Endothelial cell of umbilical vein (primary cell): ENCODE measurements at regions not wholly inside any gene's neighbourhood (a gene's known extent, or its start where the extent isn't known, plus 50 kb on each side); places are given as distances from the start of the nearest gene placed in this dataset. TPM values are rescaled to one million over a fixed set of nuclear protein-coding genes. Genes with fewer than 3 reads are reported as not detected.
"Not testable (repeated sequence)": the region's sequence is repeated elsewhere in the genome, so short reads cannot be mapped to it uniquely, and the experiment has no call there.

ENCODE experiments used
- BruUV-seq: library from RNA; stranded (reverse); fragments of 400-500 nt; replicated peaks from 2 replicates; lab custom pipeline; 2021; lab: Mats Ljungman, UMichigan
- CTCF ChIA-PET: fragments of 300-600, 350-600 bp; sonication (Branson Sonifier 250); formaldehyde crosslinking; loops from one replicate; lab custom pipeline; 2021; ENCODE audit warnings: antibody characterized with exemption, inconsistent platforms; lab: Charles Lee
- POLR2A ChIA-PET: fragments of 300-600, 350-600 bp; sonication (Branson Sonifier 250); formaldehyde crosslinking; loops from one replicate; lab custom pipeline; 2021; ENCODE audit warnings: antibody characterized with exemption, inconsistent platforms; lab: Charles Lee
- DNase-seq: peaks from one replicate; pipeline ENCODE4 v3.0.0-alpha.2; 2011; ENCODE audit warnings: low read depth, low spot score
- FAIRE-seq: peaks from 2 replicates; lab custom pipeline; 2011; peaks lifted over from hg19 to GRCh38; lab: Jason Lieb, UNC
- H2AFZ ChIP-seq: 2 replicates; pipeline ENCODE4 v1.6.0; 2012; ENCODE audit warnings: low read depth, low read length, control low read depth, inconsistent platforms
- H3K27ac ChIP-seq: 2 replicates; pipeline ENCODE4 v1.5.1; 2011; ENCODE audit warnings: low read depth, mild to moderate bottlenecking, control low read depth, low read length, moderate library complexity; ENCODE audit not compliant: insufficient read depth
- H3K27me3 ChIP-seq, 2 experiments: 2 replicates each; pipeline versions ENCODE4 v1.6.0 to v1.6.1; 2011; ENCODE audit warnings: low read length in 2 of 2, mixed read lengths in 1 of 2; ENCODE audit not compliant: control insufficient read depth in 2 of 2, insufficient read depth in 2 of 2
- H3K36me3 ChIP-seq, 2 experiments: 2 replicates in 1 of 2; 3 replicates in 1 of 2; pipeline ENCODE4 v1.5.1; 2011; ENCODE audit warnings: low read length in 2 of 2, mild to moderate bottlenecking in 1 of 2, moderate library complexity in 1 of 2; ENCODE audit not compliant: control insufficient read depth in 2 of 2, insufficient read depth in 2 of 2; ENCODE audit errors: extremely low read depth in 1 of 2
- H3K4me1 ChIP-seq: 3 replicates; pipeline ENCODE4 v1.5.1; 2011; ENCODE audit warnings: mild to moderate bottlenecking, low read length; ENCODE audit not compliant: control insufficient read depth, insufficient read depth; ENCODE audit errors: extremely low read depth
- H3K4me2 ChIP-seq: 2 replicates; pipeline ENCODE4 v1.6.1; 2011; ENCODE audit warnings: low read length, control low read depth, mixed read lengths; ENCODE audit not compliant: insufficient read depth
- H3K4me3 ChIP-seq, 3 experiments: fragments of 200-600 bp in 1 of 3; sonication (generic), shearing (Covaris generic) in 1 of 3; replicated peaks in 1 of 3; 2 replicates each; pipeline ENCODE4 v1.5.1; 2011 to 2016; ENCODE audit warnings: control low read depth in 3 of 3, low read length in 3 of 3, mild to moderate bottlenecking in 2 of 3, inconsistent platforms in 1 of 3, low read depth in 1 of 3, moderate library complexity in 1 of 3; ENCODE audit not compliant: insufficient read depth in 1 of 3
- H3K79me2 ChIP-seq: 2 replicates; pipeline ENCODE4 v1.6.0; 2012; ENCODE audit warnings: low read length, inconsistent platforms; ENCODE audit not compliant: control insufficient read depth, insufficient read depth
- H3K9ac ChIP-seq: replicated peaks from 2 replicates; pipeline ENCODE3; 2011; ENCODE audit warnings: low read length, control low read depth; ENCODE audit not compliant: insufficient read depth; ENCODE audit errors: extremely low read depth
- H3K9me1 ChIP-seq: replicated peaks from 3 replicates; pipeline ENCODE4 v1.6.0; 2011; ENCODE audit warnings: mild to moderate bottlenecking, low read length; ENCODE audit not compliant: control insufficient read depth, insufficient read depth; ENCODE audit errors: extremely low read depth
- H3K9me3 ChIP-seq: replicated peaks from 2 replicates; pipeline ENCODE4 v1.5.1; 2012; ENCODE audit warnings: low read length, inconsistent platforms; ENCODE audit not compliant: control insufficient read depth, insufficient read depth
- H4K20me1 ChIP-seq: replicated peaks from 2 replicates; pipeline ENCODE3; 2011; ENCODE audit warnings: mild to moderate bottlenecking, low read length; ENCODE audit not compliant: control insufficient read depth, insufficient read depth; ENCODE audit errors: extremely low read depth
- dilution Hi-C: fragments of 300-500 bp; cut with MboI; formaldehyde crosslinking; loops from one replicate; pipeline ENCODE4 v1.15.0; 2019; ENCODE audit warnings: low sequenced_read_pairs; ENCODE audit not compliant: extremely low pct_ligation_motif_present
- intact Hi-C: fragments of 100-400 bp; cut with micrococcal nuclease; formaldehyde crosslinking; loops from one replicate; pipeline ENCODE4 v1.10.0; 2022
- small RNA-seq: library from RNA; depleted of rRNA; stranded (forward); fragments of <200 nt; gene quantifications from one replicate; pipeline ENCODE3, GENCODE V24; 2012; ENCODE audit warnings: low replicate concordance, low read depth; ENCODE audit not compliant: insufficient read depth, insufficient read length

- H2AFZ ChIP-seq, H3K36me3 ChIP-seq, H3K9me3 ChIP-seq, H3K27me3 ChIP-seq, H3K9me1 ChIP-seq, H3K27ac ChIP-seq, H3K4me2 ChIP-seq, intact Hi-C loops, H3K9ac ChIP-seq, H3K4me3 ChIP-seq, H3K79me2 ChIP-seq, BruUV-seq, dilution Hi-C loops, H3K4me1 ChIP-seq, H4K20me1 ChIP-seq, DNase-seq, CTCF ChIA-PET, POLR2A ChIA-PET, FAIRE-seq: not testable (repeated sequence)
These were observed 1741.6 kb downstream of the SPATA31A7 start for GRCh38 chr9:62931484-62931883.

- H4K20me1 ChIP-seq, H3K27ac ChIP-seq, dilution Hi-C loops, FAIRE-seq, H3K4me2 ChIP-seq, H3K36me3 ChIP-seq, BruUV-seq, H3K9me1 ChIP-seq, CTCF ChIA-PET, H3K4me3 ChIP-seq, H3K9ac ChIP-seq, H3K27me3 ChIP-seq, DNase-seq, intact Hi-C loops, POLR2A ChIA-PET, H2AFZ ChIP-seq, H3K9me3 ChIP-seq, H3K4me1 ChIP-seq, H3K79me2 ChIP-seq: not testable (repeated sequence)
These were observed 1763.0 kb downstream of the SPATA31A7 start for GRCh38 chr9:62952840-62953239.

Small RNAs in the stretch of these regions (small RNA-seq; reads per million reads assigned to genes)
- not detected for gene RNA5SP283
